Occipital lobe (tissue), 1 donor: ENCODE measurements at regions not wholly inside any gene's neighbourhood (a gene's known extent, or its start where the extent isn't known, plus 50 kb on each side); places are given as distances from the start of the nearest gene placed in this dataset.

Experiments
- DNase-seq: peaks from one replicate; lab custom pipeline; 2025; lab: John Stamatoyannopoulos, UW

DNA sequence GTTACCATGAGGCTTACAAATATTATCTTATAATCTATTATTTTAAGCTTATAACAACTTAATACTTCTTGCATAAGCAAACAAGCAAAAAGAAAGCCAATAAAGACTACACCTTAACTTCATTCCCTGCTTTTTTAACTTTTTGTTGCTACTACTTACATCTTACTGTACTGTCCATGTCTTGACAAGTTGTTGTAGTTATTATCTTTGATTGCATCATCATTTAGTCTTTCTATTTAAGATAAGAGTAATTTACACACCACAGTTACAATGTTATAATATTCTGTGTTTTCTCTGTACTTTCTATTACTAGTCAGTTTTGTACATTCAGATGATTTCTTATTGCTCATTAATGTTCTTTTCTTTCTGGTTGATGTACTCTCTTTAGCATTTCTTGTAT, 346.6 kb downstream of the SMARCA1 start:
- no peak for DNase-seq

GRCh38 chrX:129161108-129161507, 362.2 kb downstream of the SMARCA1 start:
- DNase-seq: no peak

- no peak for DNase-seq
Measured at GRCh38 chrX:129158505-129158904, 364.8 kb downstream of the SMARCA1 start.

- DNase-seq: no peak
Measured at GRCh38 chrX:129145840-129146272, 377.4 kb downstream of the SMARCA1 start.

GRCh38 chrX:129145385-129145784, 377.9 kb downstream of the SMARCA1 start:
- no peak for DNase-seq

DNA sequence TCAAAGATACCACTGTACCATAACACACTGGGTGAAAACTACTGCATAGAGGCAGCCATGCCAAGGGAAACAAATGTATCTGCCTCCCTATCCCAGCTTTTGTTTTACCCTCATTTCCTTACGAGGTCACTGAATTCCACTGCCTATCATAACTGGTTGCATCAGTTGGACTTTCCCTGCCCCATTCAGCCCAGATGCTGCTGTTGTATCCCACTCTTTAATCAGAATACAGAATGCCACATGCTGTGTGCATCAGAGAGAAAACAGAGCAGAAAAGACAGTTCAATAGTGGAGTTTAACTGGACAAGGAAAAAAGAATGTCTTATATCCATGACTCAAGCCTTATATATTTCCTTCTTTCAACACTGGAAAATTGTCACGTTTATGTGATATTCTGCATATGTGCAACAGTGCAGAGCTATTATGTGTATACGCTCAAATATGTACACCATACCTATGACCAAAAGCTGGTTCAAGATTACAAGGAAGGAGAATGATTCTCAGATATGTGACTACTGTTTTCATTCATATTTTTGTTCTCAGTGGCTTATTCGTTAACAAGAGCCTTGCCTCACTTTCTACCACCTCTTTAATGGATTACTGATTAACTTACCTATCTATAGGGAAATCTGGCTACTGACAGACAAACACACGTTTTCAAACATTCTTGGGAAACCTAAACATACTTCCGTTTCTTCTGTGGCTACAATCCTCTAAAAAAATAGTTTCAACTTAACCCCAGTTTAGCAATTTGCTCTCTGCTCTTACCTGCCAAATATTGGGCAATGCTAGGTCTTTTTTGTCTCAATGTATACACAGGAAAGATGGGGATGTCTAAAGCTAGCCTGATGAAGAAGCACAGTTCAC, 378.9 kb downstream of the SMARCA1 start:
- DNase-seq: no peak

DNA sequence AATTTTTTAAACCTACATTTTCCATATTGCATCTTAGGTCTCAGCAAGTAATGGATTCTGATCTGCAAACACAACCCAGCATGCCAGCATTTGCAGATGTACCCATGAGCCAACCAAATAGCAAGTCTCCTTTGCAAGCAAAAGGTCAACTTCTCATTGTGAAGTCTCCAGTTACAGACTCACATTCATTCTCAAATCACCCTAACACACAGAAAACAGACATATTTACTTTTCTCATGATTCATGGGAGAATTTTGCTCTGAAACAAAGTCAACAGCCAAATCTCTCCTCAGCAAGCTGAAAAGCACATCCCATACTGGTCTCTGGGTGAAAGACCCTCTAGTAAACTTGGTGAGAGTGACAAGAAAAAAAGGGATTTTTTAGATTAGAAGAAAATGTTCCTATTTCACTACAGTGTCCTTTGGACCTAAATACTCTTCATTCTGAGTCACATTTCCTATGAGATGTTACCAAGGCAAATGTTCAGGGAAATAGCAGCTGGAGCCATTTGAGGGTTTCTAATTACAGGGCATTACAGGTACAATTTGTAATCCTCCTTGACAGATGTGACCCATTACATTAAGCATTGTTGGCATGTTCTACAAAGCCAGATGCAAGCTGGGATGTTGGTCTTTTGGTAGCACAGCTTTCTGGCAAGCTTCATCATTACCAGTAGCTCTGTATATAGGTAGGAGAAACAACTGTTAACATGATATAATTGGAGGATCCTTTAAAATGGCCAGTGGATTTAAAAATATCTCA, 383.3 kb downstream of the SMARCA1 start:
- no peak for DNase-seq

GRCh38 chrX:129125122-129125914, 398.0 kb downstream of the SMARCA1 start:
- DNase-seq: no peak

GRCh38 chrX:129123795-129124194, 399.5 kb downstream of the SMARCA1 start:
- DNase-seq: no peak

GRCh38 chrX:129116676-129117470, 406.4 kb downstream of the SMARCA1 start:
- DNase-seq: no peak

GRCh38 chrX:129115935-129116334, 407.4 kb downstream of the SMARCA1 start:
- DNase-seq: no peak

DNA sequence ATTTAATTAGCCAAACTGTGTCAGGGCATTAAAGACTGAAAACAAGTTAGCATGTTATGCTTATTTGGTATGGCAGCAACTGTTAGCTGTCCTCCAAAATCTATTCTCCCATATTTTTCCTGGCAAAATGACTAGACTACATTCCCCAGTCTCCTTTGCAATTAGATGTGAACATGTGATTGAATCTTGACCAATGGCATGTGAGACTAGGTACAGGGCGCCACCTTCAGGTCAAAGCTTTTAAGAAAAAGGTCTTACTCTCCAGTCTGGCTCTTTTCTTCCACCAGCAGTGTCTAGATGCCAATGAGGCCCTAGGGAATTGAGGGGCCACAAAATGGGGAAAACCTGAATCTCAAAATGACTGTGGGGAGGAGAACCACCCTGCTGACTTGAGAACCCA, 408.2 kb downstream of the SMARCA1 start:
- no peak for DNase-seq

GRCh38 chrX:129111081-129111798, 412.1 kb downstream of the SMARCA1 start:
- DNase-seq: no peak

GRCh38 chrX:129108936-129109335, 414.4 kb downstream of the SMARCA1 start:
- no peak for DNase-seq

DNA sequence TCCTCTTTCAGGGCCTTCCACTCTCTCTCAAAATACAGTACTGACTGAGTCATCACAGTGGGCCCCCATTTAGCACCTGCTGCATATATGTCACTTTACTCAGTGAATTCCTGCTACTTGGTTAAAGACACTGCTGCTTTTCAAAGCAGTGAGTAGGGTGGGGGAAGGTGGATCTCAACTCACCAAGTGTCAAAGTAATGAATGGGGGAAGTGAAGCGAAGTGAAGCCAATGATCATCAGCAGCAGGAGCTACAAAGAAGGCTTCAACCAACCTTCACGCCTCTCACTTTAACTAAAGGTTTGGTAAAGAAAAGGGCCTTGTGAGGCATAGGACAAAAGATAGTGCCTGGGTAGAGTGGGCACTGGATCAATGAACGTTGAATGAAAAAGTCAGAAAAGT, 424.1 kb downstream of the SMARCA1 start:
- DNase-seq: no peak

DNA sequence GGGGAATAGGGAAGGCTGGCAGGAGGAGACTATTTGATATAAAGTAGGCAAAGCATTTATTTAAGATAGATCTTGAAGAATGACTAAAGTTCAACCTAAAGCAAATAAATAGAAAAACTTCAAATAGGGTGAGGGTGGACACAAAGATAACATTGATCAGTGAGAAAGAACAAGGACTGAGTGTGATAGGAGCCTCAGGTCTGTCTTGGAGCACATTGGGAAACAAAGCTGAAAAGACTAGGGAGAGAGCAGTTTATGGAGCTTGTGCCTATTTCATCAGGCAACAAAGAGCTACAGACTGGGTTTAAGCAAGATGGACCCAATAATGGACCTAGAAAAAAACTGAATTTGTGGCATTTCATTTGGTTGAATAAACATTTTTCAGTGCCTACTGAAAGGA, 425.6 kb downstream of the SMARCA1 start:
- no peak for DNase-seq

- DNase-seq: no peak
Measured at GRCh38 chrX:129093706-129094105, 429.6 kb downstream of the SMARCA1 start.

DNA sequence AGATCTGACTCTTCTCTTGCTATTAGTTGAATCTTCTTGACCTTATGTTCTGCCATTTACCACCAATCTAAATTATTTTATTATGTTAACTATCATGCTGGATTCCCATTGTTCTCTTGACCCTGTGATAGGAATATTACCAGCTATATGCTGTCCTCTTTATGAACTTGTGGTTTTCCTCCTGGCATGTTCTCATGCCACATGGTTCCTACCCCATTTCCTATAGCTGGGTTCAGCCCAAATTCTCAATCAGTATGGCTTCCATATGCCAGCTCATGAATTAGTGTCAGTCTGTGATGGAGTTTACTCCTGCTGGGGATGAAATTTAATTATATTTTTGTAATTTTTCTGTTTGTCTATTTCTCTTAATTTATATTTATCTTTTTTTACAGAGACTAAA, 430.5 kb downstream of the SMARCA1 start:
- DNase-seq: no peak

- DNase-seq: no peak
Measured at GRCh38 chrX:129092242-129092641, 431.0 kb downstream of the SMARCA1 start.

GRCh38 chrX:129091097-129091496, 432.2 kb downstream of the SMARCA1 start:
- DNase-seq: no peak
